NCI-H2227 treated with DMSO at 0.1 percent for 48 hours (cell line): ENCODE measurements at regions not wholly inside any gene's neighbourhood (a gene's known extent, or its start where the extent isn't known, plus 50 kb on each side); places are given as distances from the start of the nearest gene placed in this dataset.
"Not testable (repeated sequence)": the region's sequence is repeated elsewhere in the genome, so short reads cannot be mapped to it uniquely, and the experiment has no call there.

ENCODE experiments used
- DNase-seq: peaks from one replicate; lab custom pipeline; 2025; lab: John Stamatoyannopoulos, UW

GRCh38 chr11:134845474-134846327, 433.7 kb upstream of the B3GAT1 start:
- no peak for DNase-seq

GRCh38 chr11:134844838-134845237, 432.8 kb upstream of the B3GAT1 start:
- no peak for DNase-seq

GRCh38 chr11:134843735-134844134, 431.7 kb upstream of the B3GAT1 start:
- DNase-seq = no peak

GRCh38 chr11:134843020-134843419, 431.0 kb upstream of the B3GAT1 start:
- no peak for DNase-seq

GRCh38 chr11:134841972-134842371, 429.9 kb upstream of the B3GAT1 start:
- no peak for DNase-seq

GRCh38 chr11:134841411-134841810, 429.4 kb upstream of the B3GAT1 start:
- DNase-seq = no peak

- DNase-seq = no peak
These were observed 428.9 kb upstream of the B3GAT1 start for GRCh38 chr11:134840945-134841344.

GRCh38 chr11:134840165-134840564, 428.1 kb upstream of the B3GAT1 start:
- DNase-seq = not testable (repeated sequence)

- no peak for DNase-seq
These were observed 426.7 kb upstream of the B3GAT1 start for GRCh38 chr11:134838708-134839107.

GRCh38 chr11:134837887-134838232, 425.8 kb upstream of the B3GAT1 start:
- DNase-seq = no peak

- DNase-seq = no peak
These were observed 425.3 kb upstream of the B3GAT1 start for GRCh38 chr11:134837166-134837886.

- no peak for DNase-seq
These were observed 424.5 kb upstream of the B3GAT1 start for GRCh38 chr11:134836561-134836960.

- DNase-seq = no peak
These were observed 423.5 kb upstream of the B3GAT1 start for GRCh38 chr11:134835561-134835960.

- no peak for DNase-seq
These were observed 418.3 kb upstream of the B3GAT1 start for GRCh38 chr11:134830312-134830711.

- no peak for DNase-seq
These were observed 411.9 kb upstream of the B3GAT1 start for GRCh38 chr11:134823970-134824369.

- no peak for DNase-seq
These were observed 410.9 kb upstream of the B3GAT1 start for GRCh38 chr11:134822897-134823296.

GRCh38 chr11:134821422-134821821, 409.4 kb upstream of the B3GAT1 start:
- no peak for DNase-seq

- no peak for DNase-seq
These were observed 407.0 kb upstream of the B3GAT1 start for GRCh38 chr11:134819041-134819440.

GRCh38 chr11:134818516-134818915, 406.5 kb upstream of the B3GAT1 start:
- DNase-seq = no peak

GRCh38 chr11:134815404-134815803, 403.4 kb upstream of the B3GAT1 start:
- DNase-seq = no peak

GRCh38 chr11:134807997-134808396, 396.0 kb upstream of the B3GAT1 start:
- no peak for DNase-seq

GRCh38 chr11:134802598-134802997, 390.6 kb upstream of the B3GAT1 start:
- no peak for DNase-seq

- peak; percentile 0 for DNase-seq
These were observed 390.1 kb upstream of the B3GAT1 start for GRCh38 chr11:134802116-134802515.
